GM12878 (cell line): ENCODE measurements at regions not wholly inside any gene's neighbourhood (a gene's known extent, or its start where the extent isn't known, plus 50 kb on each side); places are given as distances from the start of the nearest gene placed in this dataset.

Source experiments
- BCLAF1 ChIP-seq: fragments of 450-650 bp; IDR thresholded peaks from 2 replicates; pipeline ENCODE4 v1.6.1; 2017; ENCODE audit warnings: antibody characterized with exemption, mild to moderate bottlenecking, moderate library complexity
- CEBPB ChIP-seq, 2 experiments: fragments of 150-350 bp in 1 of 2; IDR thresholded peaks; 2 replicates each; pipeline ENCODE4 v1.6.1; 2012 to 2014; ENCODE audit warnings: low read depth in 2 of 2, low read length in 2 of 2, borderline replicate concordance in 1 of 2, inconsistent platforms in 1 of 2
- CREB1 ChIP-seq: IDR thresholded peaks from 2 replicates; pipeline ENCODE4 v1.6.1; 2012; ENCODE audit warnings: low read depth, mild to moderate bottlenecking, inconsistent platforms
- CTCF ChIP-seq, 3 experiments: IDR thresholded peaks in 2 of 3; conservative IDR thresholded peaks in 1 of 3; 2 replicates each; pipeline ENCODE4 v1.5.1; 2011; ENCODE audit warnings: low read depth in 3 of 3, low read length in 3 of 3, mild to moderate bottlenecking in 3 of 3, control low read depth in 2 of 3, moderate library complexity in 2 of 3, inconsistent platforms in 1 of 3, mixed read lengths in 1 of 3; ENCODE audit not compliant: control insufficient read depth in 2 of 3, insufficient read depth in 1 of 3; ENCODE audit errors: extremely low read depth in 1 of 3
- EED ChIP-seq: sonication (generic); IDR thresholded peaks from 2 replicates; pipeline ENCODE4 v1.6.1; 2016; ENCODE audit warnings: antibody characterized with exemption, low read depth
- ESRRA ChIP-seq: IDR thresholded peaks from 2 replicates; pipeline ENCODE4 v1.6.1; 2012; ENCODE audit warnings: mild to moderate bottlenecking, low read length, improper control_type of control experiment
- EZH2 ChIP-seq: IDR thresholded peaks from 2 replicates; pipeline ENCODE4 v1.6.1; 2012; ENCODE audit warnings: low read depth, mild to moderate bottlenecking, control low read depth, inconsistent platforms, low read length, borderline replicate concordance; ENCODE audit not compliant: control insufficient read depth
- HCFC1 ChIP-seq: fragments of 150-350 bp; IDR thresholded peaks from 2 replicates; pipeline ENCODE4 v1.6.1; 2014; ENCODE audit warnings: low read length
- MEF2A ChIP-seq: IDR thresholded peaks from 2 replicates; pipeline ENCODE4 v1.6.1; 2011; ENCODE audit warnings: low read depth, mild to moderate bottlenecking, low read length, moderate library complexity; ENCODE audit not compliant: insufficient read depth
- TARDBP ChIP-seq: IDR thresholded peaks from 2 replicates; pipeline ENCODE4 v1.6.1; 2016; ENCODE audit warnings: borderline replicate concordance
- ZBTB40 ChIP-seq: fragments of 450-650 bp; IDR thresholded peaks from 2 replicates; pipeline ENCODE4 v1.6.1; 2016; ENCODE audit warnings: mild to moderate bottlenecking, moderate library complexity, borderline replicate concordance
- ZNF384 ChIP-seq: IDR thresholded peaks from 2 replicates; pipeline ENCODE4 v1.6.1; 2012; ENCODE audit warnings: low read depth, mild to moderate bottlenecking, low read length, improper control_type of control experiment, borderline replicate concordance

GRCh38 chr1:58888833-58889232, 105.0 kb upstream of the JUN start:
- TF ChIP-seq CEBPB (IDR thresholded peaks at IDR 0.05; ENCODE audit: borderline replicate concordance in 1 of 2, low read depth in 2 of 2, low read length in 2 of 2) (no peak), ZNF384 (no peak), BCLAF1 (no peak), ZBTB40 (no peak), ESRRA (no peak), MEF2A (no peak), TARDBP (no peak), EED (no peak), CTCF (IDR thresholded peaks at IDR 0.05 in 2 of 3, conservative IDR thresholded peaks at IDR 0.05 in 1 of 3; ENCODE audit: control insufficient read depth in 2 of 3, extremely low read depth in 1 of 3, insufficient read depth in 1 of 3, low read depth in 3 of 3, low read length in 3 of 3) (no peak), CREB1 (no peak), EZH2 (no peak), HCFC1 (no peak)
